HG02623 (cell line): ENCODE measurements at regions not wholly inside any gene's neighbourhood (a gene's known extent, or its start where the extent isn't known, plus 50 kb on each side); places are given as distances from the start of the nearest gene placed in this dataset.
"Not testable (repeated sequence)": the region's sequence is repeated elsewhere in the genome, so short reads cannot be mapped to it uniquely, and the experiment has no call there.

ENCODE experiments used
- ATAC-seq: cut with Tn5 transposase; IDR thresholded peaks from one replicate; pipeline ENCODE4 v1.9.1; 2021; ENCODE audit warnings: moderate library complexity; ENCODE audit not compliant: unreplicated experiment

DNA sequence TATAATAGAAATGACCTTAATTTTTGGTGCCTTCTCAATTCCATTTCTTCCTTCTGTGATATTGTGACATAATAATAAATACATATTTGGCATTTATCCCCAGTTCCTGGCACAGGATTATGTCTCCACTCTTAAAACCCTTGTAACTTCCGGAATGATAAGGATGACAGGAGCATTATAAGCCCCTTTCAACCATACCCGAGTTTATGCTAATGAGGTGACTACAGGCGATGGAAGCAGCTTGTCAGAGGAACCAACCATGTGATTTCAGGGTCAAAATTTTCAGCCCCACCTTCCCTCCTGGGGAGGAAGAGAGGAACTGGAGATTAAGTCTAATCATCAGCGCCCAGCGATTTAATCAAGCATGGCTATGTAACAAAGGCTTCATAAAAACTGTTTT lies 528.5 kb upstream of the CRIM1 start:
- ATAC-seq: no peak

- no peak for ATAC-seq
Observed at GRCh38 chr2:35822716-35823115, 532.9 kb upstream of the CRIM1 start.

DNA sequence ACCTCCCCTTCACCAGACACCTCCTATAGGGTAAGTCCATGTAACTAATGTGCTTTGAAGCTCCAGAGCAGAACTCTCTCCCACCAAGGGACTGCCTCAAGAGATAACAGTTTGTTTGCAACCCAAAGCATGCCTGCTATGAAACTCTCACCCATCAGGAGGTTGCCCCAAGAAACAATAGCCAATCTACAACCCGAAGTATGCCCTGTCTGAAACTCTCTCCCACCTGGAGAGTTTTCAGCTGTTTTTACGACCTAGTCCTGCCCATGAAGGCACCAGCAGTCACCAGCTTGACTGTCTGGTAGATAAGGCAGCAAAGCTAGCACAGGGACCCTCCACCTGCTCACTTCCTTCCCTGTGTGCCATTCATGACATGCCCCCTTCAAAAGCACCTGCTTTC lies 533.9 kb upstream of the CRIM1 start:
- ATAC-seq: no peak

DNA sequence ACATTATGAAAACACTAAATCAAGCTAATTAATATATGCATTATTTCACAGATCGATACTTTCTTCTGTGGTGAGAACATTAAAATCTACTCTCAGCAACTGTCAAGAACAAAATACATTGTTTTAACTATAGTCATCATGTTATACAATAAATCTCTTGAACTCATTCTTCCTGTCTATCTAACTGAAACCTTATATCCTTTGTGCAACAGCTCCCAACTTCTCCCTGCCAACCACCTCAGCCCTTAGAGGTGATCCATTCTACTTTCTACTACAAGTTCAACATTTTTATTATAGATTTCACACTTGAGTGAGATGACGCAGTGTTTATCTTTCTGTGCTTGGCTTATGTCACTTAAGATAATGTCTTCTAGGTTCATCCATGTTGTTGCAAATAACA lies 535.2 kb upstream of the CRIM1 start:
- ATAC-seq: no peak

DNA sequence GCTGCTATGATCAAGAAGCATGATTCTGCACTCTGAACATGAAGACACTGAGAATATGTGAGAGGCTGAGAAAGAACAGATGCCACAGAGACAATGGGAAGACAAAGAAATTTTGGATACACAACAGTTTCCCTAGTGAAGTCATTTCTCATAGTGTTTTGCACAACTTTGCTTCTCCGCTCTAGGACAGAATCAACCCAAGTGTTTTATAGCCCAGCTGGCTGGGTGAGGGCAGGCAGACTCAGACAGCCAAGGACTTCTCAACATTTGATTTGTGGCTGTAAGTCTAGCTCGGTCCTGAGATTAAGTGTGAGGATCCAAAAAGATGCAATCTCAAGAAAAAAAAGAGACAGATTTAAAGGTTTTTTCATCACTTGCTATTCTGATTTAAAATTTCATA lies 536.5 kb upstream of the CRIM1 start:
- ATAC-seq: no peak

GRCh38 chr2:35818359-35818758 lies 537.2 kb upstream of the CRIM1 start:
- ATAC-seq: not testable (repeated sequence)

GRCh38 chr2:35814597-35814996 lies 541.0 kb upstream of the CRIM1 start:
- ATAC-seq: not testable (repeated sequence)

DNA sequence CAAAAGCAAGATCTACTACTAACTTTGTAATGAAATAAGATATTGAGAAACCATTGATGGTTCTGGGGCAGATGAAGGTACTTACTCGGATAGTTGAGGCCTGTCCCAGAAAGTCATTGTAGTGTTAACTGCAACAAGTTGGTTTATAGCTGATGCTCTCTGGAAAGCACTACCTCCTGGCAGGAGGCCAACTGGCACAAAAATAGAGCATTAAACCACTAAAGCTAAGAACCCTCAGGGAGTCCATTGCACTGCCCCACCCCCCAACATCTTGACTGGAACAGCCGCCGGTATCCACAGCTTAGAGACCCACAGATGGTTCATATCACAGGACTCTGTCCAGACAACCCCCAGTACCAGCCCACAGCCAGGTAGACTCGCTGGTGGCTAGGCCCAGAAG lies 552.5 kb upstream of the CRIM1 start:
- ATAC-seq: no peak

GRCh38 chr2:35794796-35795450 lies 560.7 kb upstream of the CRIM1 start:
- no peak for ATAC-seq

DNA sequence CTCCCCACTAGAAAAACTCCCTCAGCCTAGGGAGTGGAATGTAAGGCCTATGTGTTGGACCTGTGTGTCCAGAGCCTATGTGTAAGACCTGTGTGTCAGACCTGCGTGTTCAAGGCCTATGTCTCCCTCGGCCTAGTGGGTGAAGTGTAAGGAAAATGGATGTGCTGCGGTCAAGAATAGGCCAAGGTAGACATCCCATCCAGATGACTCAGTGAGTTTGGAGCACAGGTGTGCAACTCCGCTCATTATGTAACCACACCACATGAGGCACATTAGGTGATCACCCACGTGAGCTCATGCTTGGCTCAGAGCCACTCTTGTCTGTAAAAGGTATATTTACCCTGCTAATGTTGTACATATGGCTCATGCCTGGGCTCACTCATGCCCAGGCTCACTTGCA lies 565.3 kb upstream of the CRIM1 start:
- no peak for ATAC-seq

DNA sequence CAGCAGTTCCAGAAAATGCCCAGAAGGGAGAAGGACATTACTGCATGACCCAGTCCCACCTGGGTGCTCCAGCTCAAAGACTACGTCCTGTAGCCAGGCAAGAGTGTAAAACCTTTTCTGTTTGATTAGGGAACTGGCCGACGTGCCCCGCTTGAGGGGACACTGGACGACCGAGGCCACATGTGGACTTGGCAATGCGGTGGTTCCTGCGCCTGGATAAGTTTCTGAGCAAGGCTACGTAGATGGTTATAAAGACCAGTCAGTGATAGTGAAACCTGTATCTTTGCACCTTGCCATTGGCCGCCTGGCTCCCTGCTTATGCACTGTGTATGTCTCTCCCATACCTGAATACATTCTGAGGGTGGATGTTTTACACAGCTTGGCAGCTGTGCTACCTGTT lies 567.0 kb upstream of the CRIM1 start:
- ATAC-seq: no peak

- ATAC-seq: no peak
Observed at GRCh38 chr2:35787302-35788031, 568.1 kb upstream of the CRIM1 start.

DNA sequence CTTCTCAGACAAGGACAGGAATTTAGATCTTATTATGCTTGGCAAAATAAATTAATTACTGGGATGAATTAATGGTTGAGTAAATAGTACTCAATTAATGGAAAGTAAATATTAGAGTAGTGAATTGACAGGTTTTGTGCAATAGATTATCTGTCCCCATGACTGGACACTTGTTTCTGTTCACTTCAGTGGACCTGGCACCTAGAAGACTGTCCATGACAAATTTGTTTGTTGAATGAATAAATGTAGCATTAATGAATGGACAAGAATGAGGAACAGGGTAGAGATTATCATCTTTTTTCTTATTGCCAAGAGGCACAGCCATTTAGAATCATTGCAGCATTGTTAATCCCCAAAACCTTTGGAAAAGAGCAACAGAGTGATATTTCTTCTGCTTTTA lies 570.0 kb upstream of the CRIM1 start:
- ATAC-seq: no peak

DNA sequence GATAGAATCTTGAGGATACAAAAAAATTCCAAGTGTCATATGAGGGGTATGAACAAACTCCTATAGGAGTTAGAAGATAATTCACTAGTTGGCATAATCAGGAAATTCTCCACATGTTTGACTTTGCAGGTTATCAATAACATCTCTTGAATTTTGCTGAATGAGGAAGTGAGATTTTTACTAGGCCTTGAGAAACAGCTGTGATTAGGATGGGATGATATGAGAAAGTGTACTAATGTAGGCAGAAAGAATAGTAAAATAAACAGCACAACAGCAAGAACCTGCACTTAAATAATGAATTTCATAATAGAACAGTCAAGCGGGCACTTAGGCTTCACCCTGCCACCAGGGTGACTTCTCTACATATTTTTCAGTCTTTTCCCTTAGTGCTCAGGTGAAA lies 570.8 kb upstream of the CRIM1 start:
- ATAC-seq: no peak

DNA sequence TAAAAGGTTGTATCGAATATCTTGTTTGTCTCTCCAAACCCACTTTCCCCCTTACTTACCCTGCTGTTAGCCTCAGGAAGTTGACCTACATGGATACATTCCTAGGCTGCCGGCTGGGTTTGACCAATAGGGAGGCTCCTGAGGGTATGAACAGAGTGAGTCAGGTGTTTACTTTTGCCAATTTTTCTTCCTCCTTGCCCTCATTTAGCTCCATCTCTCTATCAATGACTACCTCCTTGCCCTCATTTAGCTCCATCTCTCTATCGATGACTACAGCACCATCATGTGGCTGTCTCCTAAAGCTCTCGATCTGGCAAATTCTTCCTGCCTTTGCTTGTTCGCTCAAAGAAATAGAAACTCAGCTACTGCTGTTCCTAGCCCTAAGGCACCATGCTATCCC lies 571.9 kb upstream of the CRIM1 start:
- no peak for ATAC-seq

DNA sequence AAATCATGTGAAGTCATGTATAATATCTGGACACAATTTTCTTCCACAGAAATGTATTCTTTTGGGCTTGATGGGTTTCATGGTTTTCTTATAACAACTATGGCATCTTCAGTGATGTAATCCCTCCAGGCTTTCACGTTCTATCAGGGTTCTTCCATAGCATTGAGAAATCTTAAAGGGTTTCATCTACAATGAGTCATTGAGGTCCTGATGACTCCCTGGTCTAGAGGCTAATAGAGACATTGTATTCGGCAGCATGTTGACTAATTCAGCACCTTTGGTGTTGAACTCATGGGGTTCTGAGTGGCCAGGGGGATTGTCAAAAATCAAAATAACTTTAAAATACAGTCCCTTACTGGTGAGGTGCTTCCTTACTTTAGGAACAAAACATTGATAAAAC lies 614.0 kb upstream of the CRIM1 start:
- ATAC-seq: no peak

GRCh38 chr2:35731674-35732073 lies 623.9 kb upstream of the CRIM1 start:
- ATAC-seq: no peak

DNA sequence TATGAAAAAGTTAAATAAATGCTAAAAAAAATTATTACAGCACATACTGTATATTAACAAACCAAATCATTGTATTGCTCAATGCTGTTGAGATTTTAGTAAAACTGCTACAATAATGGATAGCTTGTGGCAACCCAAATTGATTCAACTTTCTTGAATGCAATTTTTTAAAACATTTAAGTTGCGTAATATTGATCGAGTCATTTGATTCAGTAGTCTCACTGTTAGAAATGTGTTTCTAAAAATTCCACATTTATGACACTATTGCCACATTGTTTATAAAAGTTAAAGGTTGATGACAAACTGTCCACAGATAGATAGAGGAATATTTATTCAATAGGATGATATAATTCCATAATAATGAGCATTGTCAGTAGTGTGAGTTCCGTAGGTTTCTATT lies 640.7 kb upstream of the CRIM1 start:
- ATAC-seq: no peak

GRCh38 chr2:35708411-35708923 lies 647.1 kb upstream of the CRIM1 start:
- no peak for ATAC-seq

DNA sequence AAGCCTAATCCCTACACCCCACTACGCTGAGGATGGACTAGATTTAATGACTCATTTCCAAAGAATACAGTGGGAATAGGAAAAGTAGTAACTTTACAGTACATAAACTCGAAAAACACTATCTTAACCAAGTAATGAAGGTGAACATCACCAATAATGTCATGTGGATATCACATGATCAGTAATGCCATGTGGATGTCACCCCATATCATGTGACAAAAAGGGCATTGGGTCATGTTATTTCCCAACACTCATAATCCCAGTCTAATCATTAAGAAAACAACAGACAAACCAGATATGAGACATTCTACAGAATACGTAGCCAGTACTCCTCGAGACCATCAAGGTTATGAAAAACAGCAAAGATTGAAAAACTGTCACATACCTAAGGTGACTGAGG lies 667.3 kb upstream of the CRIM1 start:
- ATAC-seq: no peak

DNA sequence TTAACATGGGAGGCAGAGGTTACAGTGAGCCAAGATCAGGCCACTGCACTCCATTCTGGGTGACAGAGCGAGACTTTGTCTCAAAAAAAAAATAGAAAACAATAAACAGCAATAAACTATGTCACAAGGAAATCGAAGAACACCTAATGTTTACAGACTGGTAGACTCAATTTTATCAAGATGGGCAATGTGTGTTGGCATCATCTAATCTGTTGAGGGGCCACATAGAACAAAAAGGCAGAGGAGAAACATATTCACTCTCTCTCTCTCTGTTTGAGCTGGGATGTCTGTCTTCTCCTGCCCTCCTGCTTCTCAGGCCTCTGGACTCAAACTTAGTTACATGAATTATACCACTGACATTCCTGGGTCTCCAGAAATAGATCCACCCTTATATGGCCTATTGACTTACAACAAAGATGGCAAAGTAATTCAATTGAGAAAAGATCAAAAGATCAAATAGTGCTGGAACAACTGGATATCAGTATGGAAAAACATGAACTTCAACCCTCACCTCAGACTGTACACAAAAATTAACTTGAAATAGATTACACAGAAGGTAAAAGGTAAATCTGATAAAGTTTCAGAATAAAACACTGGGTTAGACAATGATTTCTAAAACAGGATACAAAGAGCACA lies 703.8 kb upstream of the CRIM1 start:
- no peak for ATAC-seq

DNA sequence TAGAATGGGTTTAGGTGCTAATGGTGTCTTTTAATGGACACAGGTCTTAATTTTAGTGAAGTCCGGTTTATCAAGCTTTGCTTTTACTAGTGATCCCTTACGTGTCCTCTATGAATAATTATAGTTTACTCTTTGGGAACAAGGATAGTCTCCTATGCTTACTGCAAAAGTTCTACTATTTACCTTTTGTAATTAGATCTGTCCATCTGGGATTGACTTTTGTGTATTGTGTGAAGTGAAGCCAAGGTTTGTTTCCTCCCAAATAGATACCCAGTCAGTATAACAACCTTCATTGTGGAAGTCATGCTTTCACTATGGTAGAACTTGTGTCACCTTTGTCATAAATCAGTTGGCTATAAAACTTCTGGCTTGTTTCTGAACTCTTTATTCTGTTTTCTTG lies 740.9 kb upstream of the CRIM1 start:
- ATAC-seq: no peak
